GM21825 (cell line): ENCODE measurements at regions not wholly inside any gene's neighbourhood (a gene's known extent, or its start where the extent isn't known, plus 50 kb on each side); places are given as distances from the start of the nearest gene placed in this dataset.
"Not testable (repeated sequence)": the region's sequence is repeated elsewhere in the genome, so short reads cannot be mapped to it uniquely, and the experiment has no call there.

Experiments
- ATAC-seq: cut with Tn5 transposase; IDR thresholded peaks from one replicate; pipeline ENCODE4 v1.9.1; 2021; ENCODE audit warnings: mild to moderate bottlenecking, moderate library complexity; ENCODE audit not compliant: unreplicated experiment

DNA sequence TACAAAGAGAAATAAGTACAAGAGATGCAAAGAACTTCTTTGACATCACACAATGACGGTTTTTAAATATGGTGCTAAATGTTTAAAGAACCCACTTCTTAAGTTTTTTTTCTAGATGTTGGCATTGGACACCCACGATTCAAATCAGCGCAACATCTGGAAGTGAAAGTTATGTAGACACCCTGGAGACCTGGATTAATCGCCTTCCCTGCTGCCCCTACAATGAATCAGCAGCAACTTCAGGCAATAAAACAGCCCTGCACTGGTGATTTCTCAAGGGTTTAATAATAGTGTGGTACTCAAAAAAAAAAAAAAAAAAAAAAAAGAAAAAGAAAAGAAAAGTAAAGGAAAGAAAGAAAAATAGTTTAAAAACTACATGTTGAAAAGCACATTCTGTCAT lies 248.3 kb downstream of the NUF2 start:
- no peak for ATAC-seq

GRCh38 chr1:163571950-163572349 lies 250.2 kb downstream of the NUF2 start:
- no peak for ATAC-seq

DNA sequence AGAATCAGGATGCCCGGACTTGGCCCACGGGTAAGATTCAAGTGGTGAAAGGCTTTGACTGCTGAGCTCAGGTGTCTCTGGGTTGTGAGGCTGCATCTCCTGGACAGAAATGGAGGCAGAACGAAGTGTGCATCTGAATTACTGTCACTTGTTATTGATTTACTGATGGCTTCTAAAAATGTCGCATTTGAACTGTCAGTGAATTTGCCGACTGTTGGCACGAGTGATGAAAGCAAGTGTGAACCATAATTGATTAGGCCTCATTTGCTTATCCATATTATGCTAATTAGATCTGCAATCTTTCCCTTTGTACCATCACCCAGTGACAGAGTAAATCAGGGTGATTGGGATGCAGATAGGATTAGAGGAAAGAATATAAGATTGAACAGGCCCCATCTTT lies 252.4 kb downstream of the NUF2 start:
- ATAC-seq, result no peak

GRCh38 chr1:163580926-163581325 lies 259.2 kb downstream of the NUF2 start:
- ATAC-seq, result no peak

GRCh38 chr1:163583661-163584181 lies 262.0 kb downstream of the NUF2 start:
- no peak for ATAC-seq

DNA sequence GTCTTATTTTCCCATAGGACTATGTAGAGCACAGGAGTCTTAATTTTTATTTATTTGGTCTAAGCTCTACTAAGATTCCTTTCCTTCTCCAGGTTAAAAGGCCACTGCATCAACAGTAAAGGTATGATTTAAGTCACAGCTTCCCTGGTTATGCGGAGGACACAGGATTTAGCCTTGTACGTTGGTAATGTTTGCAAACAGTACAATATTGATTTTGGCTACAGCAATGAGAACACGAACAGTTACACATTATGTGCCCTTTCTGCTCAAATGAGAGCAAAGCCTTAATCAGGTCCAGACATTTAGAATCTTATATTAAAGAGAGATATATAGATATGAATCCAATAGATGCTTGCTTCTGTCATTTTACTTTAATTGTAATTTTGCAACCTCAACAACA lies 264.0 kb downstream of the NUF2 start:
- no peak for ATAC-seq

- ATAC-seq, result no peak
These were observed 267.0 kb downstream of the NUF2 start for GRCh38 chr1:163588796-163589195.

GRCh38 chr1:163589735-163590134 lies 268.0 kb downstream of the NUF2 start:
- no peak for ATAC-seq

- not testable (repeated sequence) for ATAC-seq
These were observed 269.4 kb downstream of the NUF2 start for GRCh38 chr1:163591131-163591530.

GRCh38 chr1:163592623-163593022 lies 270.9 kb downstream of the NUF2 start:
- ATAC-seq, result not testable (repeated sequence)

- not testable (repeated sequence) for ATAC-seq
These were observed 274.4 kb downstream of the NUF2 start for GRCh38 chr1:163596106-163596505.

- no peak for ATAC-seq
These were observed 274.9 kb downstream of the NUF2 start for GRCh38 chr1:163596541-163597258.

GRCh38 chr1:163604321-163604720 lies 282.6 kb downstream of the NUF2 start:
- no peak for ATAC-seq

GRCh38 chr1:163604896-163605295 lies 283.1 kb downstream of the NUF2 start:
- ATAC-seq, result no peak

- no peak for ATAC-seq
These were observed 287.2 kb downstream of the NUF2 start for GRCh38 chr1:163608979-163609378.

GRCh38 chr1:163609858-163610257 lies 288.1 kb downstream of the NUF2 start:
- no peak for ATAC-seq

DNA sequence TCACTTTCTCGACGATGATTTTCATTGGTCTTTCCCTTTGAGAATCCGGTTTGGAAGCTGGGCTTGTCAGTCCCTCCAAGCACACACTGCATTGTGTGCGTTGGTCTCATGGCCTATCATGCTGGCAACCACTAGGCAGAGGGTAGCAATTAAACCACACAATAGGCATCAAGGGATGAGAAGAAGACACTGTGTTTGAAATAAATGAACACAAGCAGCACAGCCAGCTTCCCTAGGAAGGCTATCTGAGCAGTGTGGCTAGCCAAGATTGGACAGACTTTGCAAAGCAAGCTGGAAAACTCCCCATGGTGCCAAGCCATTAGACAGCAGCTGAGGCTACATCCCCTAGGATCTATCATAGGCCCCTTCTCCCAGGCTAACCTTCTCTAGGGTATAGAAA lies 288.7 kb downstream of the NUF2 start:
- ATAC-seq, result no peak

GRCh38 chr1:163614361-163614760 lies 292.6 kb downstream of the NUF2 start:
- no peak for ATAC-seq

DNA sequence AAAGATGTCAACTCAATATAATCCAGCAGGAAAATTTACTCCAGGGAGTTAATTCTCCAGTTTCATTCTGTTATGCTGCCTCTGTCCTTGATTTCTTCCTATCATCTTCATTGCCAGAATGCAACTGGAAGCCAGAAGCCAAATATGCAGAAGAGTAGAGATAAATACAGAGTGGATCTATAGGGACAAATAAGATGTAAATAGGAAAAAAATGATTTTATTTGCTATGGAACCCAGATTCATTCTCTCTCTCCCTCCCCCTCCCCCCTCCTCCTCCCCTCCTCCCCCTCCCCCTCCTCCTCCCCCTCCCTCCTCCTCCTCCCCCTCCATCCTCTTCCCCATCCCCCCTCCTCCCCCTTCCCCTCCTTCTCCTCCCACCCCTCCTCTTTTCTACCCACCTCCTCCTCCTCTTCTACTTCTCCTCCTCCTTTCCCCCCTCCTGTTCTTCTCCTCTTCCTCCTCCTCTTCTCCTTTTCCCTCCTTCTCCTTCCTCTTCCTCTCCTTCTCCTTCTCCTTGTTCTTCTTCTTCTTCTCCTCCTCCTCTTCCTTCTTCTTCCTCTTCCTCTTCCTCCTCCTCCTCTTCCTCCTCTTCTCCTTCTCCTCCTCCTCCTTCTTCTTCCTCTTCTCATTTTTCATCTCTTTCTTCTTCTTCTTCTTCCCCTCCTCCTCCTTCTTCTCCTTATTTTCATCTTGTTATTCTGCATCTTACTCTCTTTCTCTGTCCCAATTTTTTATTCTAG lies 306.4 kb downstream of the NUF2 start:
- no peak for ATAC-seq

DNA sequence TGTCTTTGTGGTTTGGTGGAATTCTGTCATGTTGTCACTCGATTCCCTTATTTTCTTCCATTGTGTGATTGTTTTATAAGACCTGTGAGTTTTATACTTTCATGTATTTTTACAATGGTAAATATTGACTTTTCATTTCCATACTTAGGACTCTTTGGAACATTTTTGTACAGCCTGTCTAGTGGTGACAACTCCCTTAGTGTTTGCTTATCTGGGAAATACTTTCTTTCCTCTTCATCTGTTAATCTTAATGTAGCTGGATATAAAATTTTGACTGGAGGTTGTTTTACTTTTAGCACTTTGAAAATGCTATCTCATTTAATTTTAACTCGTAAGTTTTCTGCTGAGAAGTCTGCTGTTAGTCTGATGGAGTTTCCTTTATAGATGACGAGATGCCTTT lies 310.5 kb downstream of the NUF2 start:
- ATAC-seq, result no peak

- ATAC-seq, result no peak
These were observed 311.6 kb downstream of the NUF2 start for GRCh38 chr1:163633366-163633765.

GRCh38 chr1:163645676-163646075 lies 323.9 kb downstream of the NUF2 start:
- ATAC-seq, result not testable (repeated sequence)
